Activated CD4-positive, alpha-beta T cell treated with anti-CD3 and anti-CD28 coated beads, Interleukin-2, amount 50 U/mL, for 4 hours (primary cell): ENCODE measurements at regions not wholly inside any gene's neighbourhood (a gene's known extent, or its start where the extent isn't known, plus 50 kb on each side); places are given as distances from the start of the nearest gene placed in this dataset.
"Not testable (repeated sequence)": the region's sequence is repeated elsewhere in the genome, so short reads cannot be mapped to it uniquely, and the experiment has no call there.

Experiments used
- DNase-seq, 2 experiments: peaks; one replicate each; pipeline ENCODE4 v3.0.0-alpha.2; 2020

- not testable (repeated sequence) for DNase-seq
Observed at GRCh38 chr6:5836597-5836996, 170.1 kb downstream of the NRN1 start.

- no peak for DNase-seq
Observed at GRCh38 chr6:5833120-5833519, 173.6 kb downstream of the NRN1 start.

GRCh38 chr6:5832668-5833067, 174.1 kb downstream of the NRN1 start:
- no peak for DNase-seq

GRCh38 chr6:5831219-5831862, 175.4 kb downstream of the NRN1 start:
- peak; percentile 5 to 8 for DNase-seq

- DNase-seq = no peak
Observed at GRCh38 chr6:5828296-5828695, 178.4 kb downstream of the NRN1 start.

GRCh38 chr6:5827056-5827904, 179.4 kb downstream of the NRN1 start:
- no peak for DNase-seq

GRCh38 chr6:5824382-5824983, 182.2 kb downstream of the NRN1 start:
- not testable (repeated sequence) for DNase-seq
